Neural cell (in vitro differentiated cells): ENCODE measurements at regions not wholly inside any gene's neighbourhood (a gene's known extent, or its start where the extent isn't known, plus 50 kb on each side); places are given as distances from the start of the nearest gene placed in this dataset.

Experiments
- H2AFZ ChIP-seq: fragments of 200-600, 300-800 bp; sonication (generic), shearing (Covaris generic); 2 replicates; pipeline ENCODE4 v1.6.0; 2014; ENCODE audit warnings: low read depth, mild to moderate bottlenecking, antibody characterized with exemption, low read length, moderate library complexity
- H3F3A ChIP-seq: fragments of 200-600 bp; shearing (Covaris generic); 2 replicates; pipeline ENCODE4 v1.6.1; 2016; ENCODE audit warnings: mild to moderate bottlenecking, moderate library complexity, mixed read lengths, antibody characterized with exemption, low read length; ENCODE audit not compliant: insufficient read depth, poor library complexity, severe bottlenecking
- H3K27ac ChIP-seq: fragments of 200-600, 300-800 bp; sonication (generic), shearing (Covaris generic); 2 replicates; pipeline ENCODE4 v1.5.1; 2014; ENCODE audit warnings: mild to moderate bottlenecking, low read length, moderate library complexity
- H3K27me3 ChIP-seq: fragments of 300-800, 200-600 bp; sonication (generic), shearing (Covaris generic); 2 replicates; pipeline ENCODE4 v1.6.0; 2014; ENCODE audit warnings: mild to moderate bottlenecking, low read depth, low read length, moderate library complexity; ENCODE audit not compliant: insufficient read depth
- H3K36me3 ChIP-seq: fragments of 300-800, 200-600 bp; sonication (generic), shearing (Covaris generic); 2 replicates; pipeline ENCODE4 v1.5.1; 2014; ENCODE audit warnings: mild to moderate bottlenecking, antibody characterized with exemption, low read length, moderate library complexity; ENCODE audit not compliant: insufficient read depth
- H3K4me2 ChIP-seq: fragments of 300-800, 200-600 bp; sonication (generic), shearing (Covaris generic); 2 replicates; pipeline ENCODE4 v1.6.0; 2014; ENCODE audit warnings: mild to moderate bottlenecking, low read length
- H3K4me3 ChIP-seq: fragments of 300-800, 200-600 bp; sonication (generic), shearing (Covaris generic); 2 replicates; pipeline ENCODE4 v1.5.1; 2014; ENCODE audit warnings: mild to moderate bottlenecking, low read length, moderate library complexity
- H3K79me2 ChIP-seq: fragments of 200-600 bp; shearing (Covaris generic); replicated peaks from 2 replicates; pipeline ENCODE4 v1.6.0; 2014; ENCODE audit warnings: mild to moderate bottlenecking, low read length, moderate library complexity; ENCODE audit not compliant: insufficient read depth
- H3K9ac ChIP-seq: fragments of 300-800, 200-600 bp; sonication (generic), shearing (Covaris generic); 2 replicates; pipeline ENCODE4 v1.6.1; 2016; ENCODE audit warnings: mild to moderate bottlenecking, low read length, mixed read lengths
- H3K9me2 ChIP-seq: fragments of 200-600 bp; shearing (Covaris generic); 2 replicates; pipeline ENCODE4 v1.6.1; 2016; ENCODE audit warnings: mild to moderate bottlenecking, low read length, mixed read lengths; ENCODE audit not compliant: insufficient read depth
- H3K9me3 ChIP-seq: fragments of 200-600, 300-800 bp; sonication (generic), shearing (Covaris generic); 2 replicates; pipeline ENCODE4 v1.6.1; 2016; ENCODE audit warnings: mild to moderate bottlenecking, mixed run types, low read length, moderate library complexity, mixed read lengths
- H4K20me1 ChIP-seq: fragments of 200-600 bp; shearing (Covaris generic); 2 replicates; pipeline ENCODE4 v1.6.1; 2016; ENCODE audit warnings: mild to moderate bottlenecking, mixed run types; ENCODE audit not compliant: insufficient read depth
- EP300 ChIP-seq: fragments of 450-650 bp; conservative IDR thresholded peaks from 2 replicates; pipeline ENCODE4 v1.6.1; 2014; ENCODE audit warnings: antibody characterized with exemption, mild to moderate bottlenecking, moderate library complexity; ENCODE audit not compliant: poor library complexity, severe bottlenecking
- EZH2 ChIP-seq: fragments of 200-600, 300-800 bp; shearing (Covaris generic), sonication (generic); IDR thresholded peaks from 2 replicates; pipeline ENCODE4 v1.6.1; 2014; ENCODE audit warnings: antibody characterized with exemption, low read length, borderline replicate concordance, mild to moderate bottlenecking; ENCODE audit not compliant: insufficient read depth, poor library complexity, severe bottlenecking
- MXI1 ChIP-seq: fragments of 450-650 bp; conservative IDR thresholded peaks from 2 replicates; pipeline ENCODE4 v1.6.1; 2014; ENCODE audit warnings: antibody characterized with exemption, mild to moderate bottlenecking; ENCODE audit not compliant: poor library complexity, severe bottlenecking
- POLR2AphosphoS5 ChIP-seq: IDR thresholded peaks from 2 replicates; pipeline ENCODE4 v1.6.1; 2012
- RAD21 ChIP-seq: fragments of 450-650 bp; conservative IDR thresholded peaks from 2 replicates; pipeline ENCODE4 v1.6.1; 2014; ENCODE audit warnings: antibody characterized with exemption, mild to moderate bottlenecking, moderate library complexity
- SMC3 ChIP-seq: fragments of 450-650 bp; conservative IDR thresholded peaks from 2 replicates; pipeline ENCODE4 v1.6.1; 2014; ENCODE audit warnings: antibody characterized with exemption, mild to moderate bottlenecking, moderate library complexity; ENCODE audit not compliant: poor library complexity
- TAF1 ChIP-seq: IDR thresholded peaks from 2 replicates; pipeline ENCODE4 v1.6.1; 2012; ENCODE audit warnings: low read depth
- TF ChIP-seq, protein P1 (sequence below): IDR thresholded peaks from 2 replicates; pipeline ENCODE4 v1.6.1; 2012; ENCODE audit warnings: borderline replicate concordance
- TF ChIP-seq, protein P2 (sequence below): fragments of 450-650 bp; IDR thresholded peaks from 2 replicates; pipeline ENCODE4 v1.5.1; 2014; ENCODE audit warnings: antibody characterized with exemption, mild to moderate bottlenecking, moderate library complexity; ENCODE audit not compliant: poor library complexity, severe bottlenecking

DNA sequence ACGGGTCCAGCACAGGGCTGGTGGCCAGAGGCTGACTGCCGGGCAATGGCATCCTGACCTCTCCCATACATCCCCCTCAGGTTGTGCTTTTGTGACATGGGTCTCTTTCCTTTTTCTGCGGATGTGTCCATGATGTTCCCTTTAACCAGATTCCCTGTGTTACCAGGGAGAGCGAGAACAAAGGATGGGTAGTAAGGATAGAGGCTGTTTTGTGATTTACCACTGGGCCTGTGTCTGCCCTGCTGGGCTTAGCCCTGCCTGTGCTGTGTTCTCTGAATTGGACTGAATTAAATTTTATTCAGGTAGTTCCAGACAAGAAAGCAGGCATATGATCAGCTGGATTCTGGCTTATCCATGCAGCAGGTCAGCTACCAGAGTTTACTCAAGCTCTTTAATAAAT lies 301.6 kb downstream of the RWDD3 start:
- Histone ChIP-seq H3K79me2 (no peaks in the 10 kb centered on the region), H3K9me2 (no peaks in the 10 kb centered on the region), H3K4me2 (no peak overlapping the region), H4K20me1 (no peaks in the 10 kb centered on the region), H2AFZ (no peak overlapping the region), H3K27me3 (no peaks in the 10 kb centered on the region), H3K4me3 (no peak overlapping the region), H3K9ac (no peak overlapping the region), H3K36me3 (no peaks in the 10 kb centered on the region), H3K9me3 (no peaks in the 10 kb centered on the region), H3F3A (no peaks in the 10 kb centered on the region), H3K27ac (no peak overlapping the region)
- TF ChIP-seq, protein P1, sequence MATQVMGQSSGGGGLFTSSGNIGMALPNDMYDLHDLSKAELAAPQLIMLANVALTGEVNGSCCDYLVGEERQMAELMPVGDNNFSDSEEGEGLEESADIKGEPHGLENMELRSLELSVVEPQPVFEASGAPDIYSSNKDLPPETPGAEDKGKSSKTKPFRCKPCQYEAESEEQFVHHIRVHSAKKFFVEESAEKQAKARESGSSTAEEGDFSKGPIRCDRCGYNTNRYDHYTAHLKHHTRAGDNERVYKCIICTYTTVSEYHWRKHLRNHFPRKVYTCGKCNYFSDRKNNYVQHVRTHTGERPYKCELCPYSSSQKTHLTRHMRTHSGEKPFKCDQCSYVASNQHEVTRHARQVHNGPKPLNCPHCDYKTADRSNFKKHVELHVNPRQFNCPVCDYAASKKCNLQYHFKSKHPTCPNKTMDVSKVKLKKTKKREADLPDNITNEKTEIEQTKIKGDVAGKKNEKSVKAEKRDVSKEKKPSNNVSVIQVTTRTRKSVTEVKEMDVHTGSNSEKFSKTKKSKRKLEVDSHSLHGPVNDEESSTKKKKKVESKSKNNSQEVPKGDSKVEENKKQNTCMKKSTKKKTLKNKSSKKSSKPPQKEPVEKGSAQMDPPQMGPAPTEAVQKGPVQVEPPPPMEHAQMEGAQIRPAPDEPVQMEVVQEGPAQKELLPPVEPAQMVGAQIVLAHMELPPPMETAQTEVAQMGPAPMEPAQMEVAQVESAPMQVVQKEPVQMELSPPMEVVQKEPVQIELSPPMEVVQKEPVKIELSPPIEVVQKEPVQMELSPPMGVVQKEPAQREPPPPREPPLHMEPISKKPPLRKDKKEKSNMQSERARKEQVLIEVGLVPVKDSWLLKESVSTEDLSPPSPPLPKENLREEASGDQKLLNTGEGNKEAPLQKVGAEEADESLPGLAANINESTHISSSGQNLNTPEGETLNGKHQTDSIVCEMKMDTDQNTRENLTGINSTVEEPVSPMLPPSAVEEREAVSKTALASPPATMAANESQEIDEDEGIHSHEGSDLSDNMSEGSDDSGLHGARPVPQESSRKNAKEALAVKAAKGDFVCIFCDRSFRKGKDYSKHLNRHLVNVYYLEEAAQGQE = no peak
- TF ChIP-seq, protein P2, sequence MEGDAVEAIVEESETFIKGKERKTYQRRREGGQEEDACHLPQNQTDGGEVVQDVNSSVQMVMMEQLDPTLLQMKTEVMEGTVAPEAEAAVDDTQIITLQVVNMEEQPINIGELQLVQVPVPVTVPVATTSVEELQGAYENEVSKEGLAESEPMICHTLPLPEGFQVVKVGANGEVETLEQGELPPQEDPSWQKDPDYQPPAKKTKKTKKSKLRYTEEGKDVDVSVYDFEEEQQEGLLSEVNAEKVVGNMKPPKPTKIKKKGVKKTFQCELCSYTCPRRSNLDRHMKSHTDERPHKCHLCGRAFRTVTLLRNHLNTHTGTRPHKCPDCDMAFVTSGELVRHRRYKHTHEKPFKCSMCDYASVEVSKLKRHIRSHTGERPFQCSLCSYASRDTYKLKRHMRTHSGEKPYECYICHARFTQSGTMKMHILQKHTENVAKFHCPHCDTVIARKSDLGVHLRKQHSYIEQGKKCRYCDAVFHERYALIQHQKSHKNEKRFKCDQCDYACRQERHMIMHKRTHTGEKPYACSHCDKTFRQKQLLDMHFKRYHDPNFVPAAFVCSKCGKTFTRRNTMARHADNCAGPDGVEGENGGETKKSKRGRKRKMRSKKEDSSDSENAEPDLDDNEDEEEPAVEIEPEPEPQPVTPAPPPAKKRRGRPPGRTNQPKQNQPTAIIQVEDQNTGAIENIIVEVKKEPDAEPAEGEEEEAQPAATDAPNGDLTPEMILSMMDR = no peak
- TF ChIP-seq MXI1 = no peak
- no peak for TF ChIP-seq SMC3
- TF ChIP-seq EZH2 = no peak
- TF ChIP-seq POLR2AphosphoS5 = no peak
- no peak for TF ChIP-seq RAD21
- no peak for TF ChIP-seq EP300
- TF ChIP-seq TAF1 = no peak

DNA sequence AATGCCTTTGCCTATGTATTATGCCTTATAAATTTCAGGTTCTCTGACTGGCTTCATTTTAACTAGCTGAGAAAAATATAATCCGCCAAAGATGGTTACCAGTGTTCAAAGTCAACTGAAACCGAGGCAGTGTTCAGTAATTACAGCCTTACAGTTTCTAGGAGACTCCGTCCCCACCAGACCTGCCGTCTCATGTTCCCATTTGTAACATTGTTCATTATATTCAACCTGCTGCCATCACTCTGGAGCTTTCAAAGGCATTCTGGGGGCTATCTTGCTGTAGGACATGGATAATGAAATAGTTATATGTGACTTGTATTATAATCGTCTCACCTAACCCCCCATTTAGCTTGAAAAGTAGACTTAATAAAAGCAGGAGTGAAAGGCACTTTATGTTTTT lies 302.5 kb downstream of the RWDD3 start:
- Histone ChIP-seq H3K9ac (no peak overlapping the region), H4K20me1 (no peaks in the 10 kb centered on the region), H3K9me3 (no peaks in the 10 kb centered on the region), H3K9me2 (no peaks in the 10 kb centered on the region), H2AFZ (no peak overlapping the region), H3F3A (no peaks in the 10 kb centered on the region), H3K4me3 (no peak overlapping the region), H3K27ac (peak overlapping the region; percentile 48), H3K4me2 (no peak overlapping the region), H3K79me2 (no peaks in the 10 kb centered on the region), H3K27me3 (no peaks in the 10 kb centered on the region), H3K36me3 (no peaks in the 10 kb centered on the region)
- TF ChIP-seq, protein P1 = no peak
- TF ChIP-seq TAF1 (no peak), MXI1 (no peak), POLR2AphosphoS5 (peak; percentile 52), RAD21 (no peak), SMC3 (no peak), EP300 (peak; percentile 24)
- TF ChIP-seq, protein P2 = no peak
